Colonic mucosa (tissue), 4 donors: ENCODE measurements at regions not wholly inside any gene's neighbourhood (a gene's known extent, or its start where the extent isn't known, plus 50 kb on each side); places are given as distances from the start of the nearest gene placed in this dataset.
"Not testable (repeated sequence)": the region's sequence is repeated elsewhere in the genome, so short reads cannot be mapped to it uniquely, and the experiment has no call there.

Experiments
- DNase-seq: peaks from one replicate; pipeline ENCODE4 v3.0.0-alpha.2; 2020
- H3K27ac ChIP-seq: fragments of 200-600 bp; one replicate; pipeline ENCODE4 v1.8.0; 2021
- H3K27me3 ChIP-seq: fragments of 200-600 bp; one replicate; pipeline ENCODE4 v1.8.0; 2021
- H3K36me3 ChIP-seq: fragments of 200-600 bp; one replicate; pipeline ENCODE4 v1.8.0; 2021
- H3K4me1 ChIP-seq: fragments of 200-600 bp; one replicate; pipeline ENCODE4 v1.8.0; 2021; ENCODE audit warnings: mild to moderate bottlenecking
- H3K4me3 ChIP-seq: fragments of 200-600 bp; one replicate; pipeline ENCODE4 v1.8.0; 2021
- H3K9ac ChIP-seq, 2 donors: one replicate each; pipeline ENCODE4 v1.7.0; 2013; ENCODE audit warnings: control low read depth in 2 of 2, low read depth in 2 of 2, low read length in 2 of 2
- H3K9me3 ChIP-seq: fragments of 200-600 bp; one replicate; pipeline ENCODE4 v1.8.0; 2021
- CTCF ChIP-seq: fragments of 200-600 bp; IDR thresholded peaks from one replicate; pipeline ENCODE4 v1.8.0; 2022; ENCODE audit warnings: antibody characterized with exemption, mild to moderate bottlenecking
- intact Hi-C: fragments of 100-400 bp; cut with DNase I; formaldehyde crosslinking; loops from one replicate; pipeline ENCODE4 v1.14.1; 2022
- donor health status: healthy.
- donor health status: DM: no; HTN: no; CAD: no.
- donor health status: DM: no; HTN: no; CAD: no.

- Histone ChIP-seq H3K36me3 (no peaks in the 10 kb centered on the region), H3K27ac (no peak overlapping the region), H3K9ac (no peak overlapping the region), H3K4me3 (no peak overlapping the region), H3K9me3 (no peaks in the 10 kb centered on the region), H3K4me1 (no peaks in the 10 kb centered on the region), H3K27me3 (no peaks in the 10 kb centered on the region)
- TF ChIP-seq CTCF, result no peak
- no peak for DNase-seq
- intact Hi-C loops, result no loop called here
Measured at GRCh38 chr2:116819355-116819754, 995.1 kb upstream of the DDX18 start.

DNA sequence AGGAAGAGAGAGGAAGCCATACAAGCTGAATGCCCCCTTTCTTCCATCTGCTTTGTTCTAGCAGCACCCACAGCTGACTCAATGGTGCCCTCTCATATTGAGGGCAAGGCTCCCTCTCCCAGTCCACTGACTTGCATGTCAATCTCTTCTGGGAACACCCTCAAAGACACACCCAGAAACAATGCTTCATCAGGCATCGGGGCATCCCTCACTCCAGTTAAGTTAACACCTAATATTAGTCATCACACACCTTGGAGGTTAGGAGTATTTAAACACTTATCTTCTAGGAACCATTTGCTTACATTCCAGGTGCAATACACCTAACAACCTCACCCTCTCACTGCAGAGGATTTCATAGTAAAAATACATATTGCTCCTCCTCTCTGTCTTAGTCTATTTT is 993.5 kb upstream of the DDX18 start:
- Histone ChIP-seq H3K36me3 (no peaks in the 10 kb centered on the region), H3K9ac (no peak overlapping the region), H3K27ac (no peak overlapping the region), H3K4me3 (no peak overlapping the region), H3K4me1 (no peaks in the 10 kb centered on the region), H3K27me3 (no peaks in the 10 kb centered on the region), H3K9me3 (no peaks in the 10 kb centered on the region)
- TF ChIP-seq CTCF, result no peak
- intact Hi-C loops, result no loop called here
- no peak for DNase-seq

DNA sequence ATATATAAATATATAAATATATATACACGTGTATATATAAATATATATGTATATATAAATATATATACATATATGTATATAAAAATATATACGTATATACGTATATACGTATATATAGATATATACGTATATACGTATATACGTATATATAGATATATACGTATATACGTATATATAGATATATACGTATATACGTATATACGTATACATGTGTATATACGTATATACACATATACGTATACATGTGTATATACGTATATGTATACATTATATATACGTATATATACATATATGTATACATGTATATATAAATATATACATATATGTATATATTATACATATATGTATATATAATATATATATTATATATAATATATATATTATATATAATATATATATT is 984.9 kb upstream of the DDX18 start:
- H3K4me3 ChIP-seq, intact Hi-C loops, H3K36me3 ChIP-seq, H3K9me3 ChIP-seq, H3K27ac ChIP-seq, H3K27me3 ChIP-seq, H3K4me1 ChIP-seq, H3K9ac ChIP-seq, DNase-seq: not testable (repeated sequence)

GRCh38 chr2:116832148-116832547 is 982.3 kb upstream of the DDX18 start:
- intact Hi-C loops, result no loop called here
- Histone ChIP-seq H3K4me3 (no peak overlapping the region), H3K4me1 (no peaks in the 10 kb centered on the region), H3K27me3 (no peaks in the 10 kb centered on the region), H3K36me3 (no peaks in the 10 kb centered on the region), H3K9ac (no peak overlapping the region), H3K9me3 (no peaks in the 10 kb centered on the region), H3K27ac (no peak overlapping the region)
- no peak for DNase-seq
- TF ChIP-seq CTCF, result no peak

GRCh38 chr2:116833052-116833451 is 981.4 kb upstream of the DDX18 start:
- TF ChIP-seq CTCF, result no peak
- Histone ChIP-seq H3K9me3 (no peaks in the 10 kb centered on the region), H3K9ac (no peak overlapping the region), H3K4me1 (no peaks in the 10 kb centered on the region), H3K4me3 (no peak overlapping the region), H3K27me3 (no peaks in the 10 kb centered on the region), H3K27ac (no peak overlapping the region), H3K36me3 (no peaks in the 10 kb centered on the region)
- intact Hi-C loops, result no loop called here
- no peak for DNase-seq

GRCh38 chr2:116842164-116842563 is 972.3 kb upstream of the DDX18 start:
- Histone ChIP-seq H3K9ac (no peak overlapping the region), H3K4me1 (no peaks in the 10 kb centered on the region), H3K9me3 (no peaks in the 10 kb centered on the region), H3K36me3 (no peaks in the 10 kb centered on the region), H3K4me3 (no peak overlapping the region), H3K27ac (no peak overlapping the region), H3K27me3 (no peaks in the 10 kb centered on the region)
- no peak for TF ChIP-seq CTCF
- intact Hi-C loops, result no loop called here
- DNase-seq, result no peak
